Natural killer cell treated with Interleukin-12 subunit alpha and Interleukin-12 subunit beta and Interleukin-15 and Interleukin-18, amount 100 ng/mL, for 72 hours (primary cell): ENCODE measurements at regions not wholly inside any gene's neighbourhood (a gene's known extent, or its start where the extent isn't known, plus 50 kb on each side); places are given as distances from the start of the nearest gene placed in this dataset.
"Not testable (repeated sequence)": the region's sequence is repeated elsewhere in the genome, so short reads cannot be mapped to it uniquely, and the experiment has no call there.

Source experiments
- ATAC-seq, 2 donors: fragments of 150-1000 bp; cut with Tn5 transposase in 1 of 2; sonication (Bioruptor Pico), chemical (Tn5 transposase) in 1 of 2; 2 replicates each; pipeline ENCODE4 v1.10.0; 2021
- DNase-seq: peaks from one replicate; pipeline ENCODE4 v3.0.0; 2022; ENCODE audit warnings: low spot score
- H3K27ac Mint-ChIP-seq, 2 donors: 1 replicate in 1 of 2; 2 replicates in 1 of 2; pipeline ENCODE4 v1.8.0; 2022; ENCODE audit warnings: mixed read lengths in 2 of 2, mild to moderate bottlenecking in 1 of 2, moderate library complexity in 1 of 2
- H3K27me3 Mint-ChIP-seq, 2 donors: 1 replicate in 1 of 2; 2 replicates in 1 of 2; pipeline ENCODE4 v1.8.0; 2022; ENCODE audit warnings: mixed read lengths in 2 of 2
- H3K36me3 Mint-ChIP-seq: one replicate; pipeline ENCODE4 v1.8.0; 2022; ENCODE audit warnings: mixed read lengths
- H3K4me1 Mint-ChIP-seq, 2 donors: 1 replicate in 1 of 2; 2 replicates in 1 of 2; pipeline ENCODE4 v1.8.0; 2022; ENCODE audit warnings: low read depth in 2 of 2, mixed read lengths in 2 of 2, mild to moderate bottlenecking in 1 of 2
- H3K4me3 Mint-ChIP-seq: one replicate; pipeline ENCODE4 v1.8.0; 2022; ENCODE audit warnings: mixed read lengths
- H3K9me3 Mint-ChIP-seq: 2 replicates; pipeline ENCODE4 v1.8.0; 2022; ENCODE audit warnings: mixed read lengths

DNA sequence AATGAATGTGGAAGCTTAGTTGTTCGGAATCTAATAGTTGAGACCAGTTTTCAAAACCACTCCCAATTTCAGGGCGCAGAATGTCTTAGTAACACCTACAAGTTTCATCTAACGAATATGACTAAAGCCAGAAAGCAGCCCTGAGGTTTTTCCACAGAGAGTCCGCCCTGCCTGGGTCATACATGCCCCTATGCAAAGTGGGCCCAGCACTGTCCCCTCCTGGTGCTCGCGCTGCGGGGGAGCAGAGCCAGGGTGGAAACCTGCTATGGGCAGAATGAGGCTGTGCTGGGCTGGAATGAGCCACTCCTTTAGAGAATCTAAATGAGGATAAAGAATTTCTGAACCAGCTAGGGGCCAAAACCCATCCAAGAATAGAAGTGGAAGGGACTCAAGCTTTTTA is 334.0 kb downstream of the GOLGA6L6 start:
- H3K4me1 Mint-ChIP-seq, H3K27me3 Mint-ChIP-seq, H3K4me3 Mint-ChIP-seq, DNase-seq, ATAC-seq, H3K36me3 Mint-ChIP-seq, H3K9me3 Mint-ChIP-seq, H3K27ac Mint-ChIP-seq: not testable (repeated sequence)

DNA sequence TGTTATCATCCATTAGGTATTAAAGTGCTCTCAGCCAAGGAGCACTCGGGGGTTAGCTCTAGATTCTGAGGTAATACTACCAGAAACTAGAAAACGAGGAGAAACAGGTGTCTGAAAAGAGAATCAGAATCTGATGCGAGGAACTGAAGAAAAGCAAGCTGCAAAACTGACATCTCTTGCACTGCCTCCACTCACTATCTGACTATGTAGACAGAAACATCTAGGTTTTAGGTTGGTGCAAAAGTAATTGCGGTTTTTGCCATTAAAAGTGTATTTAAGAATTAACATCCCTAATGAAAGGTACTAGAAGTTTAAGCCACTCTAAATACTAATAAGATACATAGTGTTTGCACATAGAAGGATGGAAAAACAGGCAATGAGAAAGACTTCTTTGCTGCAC is 334.4 kb downstream of the GOLGA6L6 start:
- H3K9me3 Mint-ChIP-seq, H3K4me1 Mint-ChIP-seq, H3K27ac Mint-ChIP-seq, DNase-seq, H3K36me3 Mint-ChIP-seq, ATAC-seq, H3K4me3 Mint-ChIP-seq, H3K27me3 Mint-ChIP-seq: not testable (repeated sequence)

DNA sequence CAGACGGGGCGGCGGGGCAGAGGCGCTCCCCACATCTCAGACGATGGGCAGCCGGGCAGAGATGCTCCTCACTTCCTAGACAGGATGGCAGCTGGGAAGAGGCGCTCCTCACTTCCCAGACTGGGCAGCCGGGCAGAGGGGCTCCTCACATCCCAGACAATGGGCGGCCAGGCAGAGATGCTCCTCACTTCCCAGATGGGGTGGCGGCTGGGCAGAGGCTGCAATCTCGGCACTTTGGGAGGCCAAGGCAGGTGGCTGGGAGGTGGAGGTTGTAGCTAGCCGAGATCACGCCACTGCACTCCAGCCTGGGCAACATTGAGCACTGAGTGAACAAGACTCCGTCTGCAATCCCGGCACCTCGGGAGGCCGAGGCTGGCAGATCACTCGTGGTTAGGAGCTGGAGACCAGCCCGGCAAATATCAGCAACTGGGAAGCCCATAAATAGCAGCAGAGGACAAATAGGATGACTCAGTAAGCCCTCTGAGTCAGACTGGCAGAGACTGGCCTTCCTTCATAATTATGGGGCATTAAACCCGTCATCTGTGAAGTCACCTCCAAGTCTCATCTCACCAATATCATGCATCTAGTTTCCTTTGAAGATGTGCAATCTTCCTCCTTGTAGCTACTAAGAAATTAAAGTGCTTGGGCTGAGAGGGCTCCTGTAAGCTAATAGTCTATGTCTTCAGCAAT is 337.3 kb downstream of the GOLGA6L6 start:
- DNase-seq, H3K36me3 Mint-ChIP-seq, H3K9me3 Mint-ChIP-seq, H3K27ac Mint-ChIP-seq, ATAC-seq, H3K27me3 Mint-ChIP-seq, H3K4me3 Mint-ChIP-seq, H3K4me1 Mint-ChIP-seq: not testable (repeated sequence)

DNA sequence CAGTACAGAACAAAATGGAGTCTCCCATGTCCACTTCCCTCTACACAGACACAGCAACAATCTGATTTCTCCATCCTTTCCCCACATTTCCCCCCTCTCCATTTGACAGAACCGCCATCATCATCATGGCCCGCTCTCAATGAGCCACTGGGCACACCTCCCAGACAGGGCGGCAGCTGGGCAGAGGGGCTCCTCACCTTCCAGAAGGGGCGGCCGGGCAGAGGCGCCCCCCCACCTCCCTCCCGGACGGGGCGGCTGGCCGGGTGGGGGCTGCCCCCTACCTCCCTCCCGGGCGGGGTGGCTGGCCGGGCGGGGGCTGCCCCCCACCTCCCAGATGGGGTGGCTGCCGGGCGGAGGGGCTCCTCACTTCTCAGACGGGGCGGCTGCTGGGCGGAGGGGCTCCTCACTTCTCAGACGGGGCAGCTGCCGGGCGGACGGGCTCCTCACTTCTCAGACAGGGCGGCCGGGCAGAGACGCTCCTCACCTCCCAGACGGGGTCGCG is 337.9 kb downstream of the GOLGA6L6 start:
- H3K4me3 Mint-ChIP-seq, DNase-seq, H3K27ac Mint-ChIP-seq, H3K4me1 Mint-ChIP-seq, H3K36me3 Mint-ChIP-seq, H3K9me3 Mint-ChIP-seq, H3K27me3 Mint-ChIP-seq, ATAC-seq: not testable (repeated sequence)

DNA sequence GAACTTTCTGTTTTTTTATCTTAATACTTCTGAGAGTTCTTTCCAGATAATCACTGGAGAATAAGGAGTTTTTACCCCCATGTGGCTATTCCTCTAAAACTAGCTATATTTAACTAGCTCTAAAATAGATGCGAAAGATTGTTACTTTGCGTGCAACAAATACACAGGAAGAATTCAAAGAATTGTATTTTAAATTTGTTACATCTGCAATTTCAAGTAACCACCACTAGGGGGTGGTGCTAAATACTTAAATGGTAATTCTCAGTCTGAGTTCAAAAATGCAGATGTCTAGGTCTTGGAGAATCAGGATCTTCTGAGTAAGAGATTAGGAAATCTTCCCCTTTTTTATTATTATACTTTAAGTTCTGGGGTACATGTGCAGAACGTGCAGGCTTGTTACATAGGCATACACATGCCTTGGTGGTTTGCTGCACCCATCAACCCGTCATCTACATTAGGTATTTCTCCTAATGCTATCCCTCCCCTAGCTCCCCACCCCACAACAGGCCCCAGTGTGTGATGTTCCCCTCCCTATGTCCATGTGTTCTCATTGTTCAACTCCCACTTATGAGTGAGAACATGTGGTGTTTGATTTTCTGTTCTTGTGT is 346.9 kb downstream of the GOLGA6L6 start:
- H3K9me3 Mint-ChIP-seq, DNase-seq, H3K27ac Mint-ChIP-seq, H3K4me3 Mint-ChIP-seq, H3K4me1 Mint-ChIP-seq, H3K27me3 Mint-ChIP-seq, ATAC-seq, H3K36me3 Mint-ChIP-seq: not testable (repeated sequence)

DNA sequence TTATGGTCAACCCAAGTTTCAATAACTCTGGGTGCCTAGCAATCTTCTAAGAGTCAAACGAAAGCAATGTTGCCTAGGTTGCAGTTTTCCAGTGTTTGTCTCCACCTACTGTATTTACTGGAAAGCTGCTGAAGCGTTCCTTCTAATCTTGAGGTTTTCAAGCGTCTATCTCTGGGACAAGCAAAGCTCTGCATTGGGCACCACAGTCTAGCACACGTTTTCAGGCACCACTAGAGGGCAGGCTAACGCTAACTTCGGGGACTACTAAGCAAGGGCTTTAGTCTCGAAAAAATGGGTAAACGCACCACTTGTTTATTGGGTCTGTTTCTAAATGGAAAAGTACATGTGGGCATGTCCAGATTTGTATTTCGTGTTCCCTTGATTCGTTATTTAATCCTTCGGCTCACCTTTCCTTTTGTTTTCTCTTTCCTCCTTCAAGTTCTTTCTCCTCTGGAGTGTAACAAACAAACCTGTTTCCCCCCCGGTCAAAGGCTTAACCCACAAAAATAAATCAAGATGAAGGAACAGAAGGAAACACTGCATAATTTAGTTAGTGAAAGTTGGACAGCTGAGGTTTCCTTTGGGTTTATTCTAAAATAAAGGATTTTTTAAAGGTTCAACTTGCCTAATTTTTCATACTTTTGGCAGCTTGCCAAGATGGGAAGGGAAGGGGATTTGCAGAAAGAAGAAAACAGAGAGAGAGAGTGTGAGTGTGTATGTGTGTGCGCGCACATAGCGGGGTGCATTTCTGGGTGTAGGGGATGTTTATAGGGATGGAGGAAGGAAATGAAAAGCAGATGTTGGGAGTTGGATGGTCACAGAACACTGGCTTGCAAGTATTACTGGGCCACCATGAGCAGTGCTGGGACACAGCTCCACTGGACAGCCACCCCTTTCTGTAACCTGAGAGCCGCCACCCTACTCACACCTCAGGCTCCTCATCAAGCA is 348.3 kb downstream of the GOLGA6L6 start:
- H3K36me3 Mint-ChIP-seq, DNase-seq, H3K4me3 Mint-ChIP-seq, H3K4me1 Mint-ChIP-seq, H3K27me3 Mint-ChIP-seq, H3K27ac Mint-ChIP-seq, H3K9me3 Mint-ChIP-seq: not testable (repeated sequence)
- ATAC-seq = peak; percentile 84 to 87

DNA sequence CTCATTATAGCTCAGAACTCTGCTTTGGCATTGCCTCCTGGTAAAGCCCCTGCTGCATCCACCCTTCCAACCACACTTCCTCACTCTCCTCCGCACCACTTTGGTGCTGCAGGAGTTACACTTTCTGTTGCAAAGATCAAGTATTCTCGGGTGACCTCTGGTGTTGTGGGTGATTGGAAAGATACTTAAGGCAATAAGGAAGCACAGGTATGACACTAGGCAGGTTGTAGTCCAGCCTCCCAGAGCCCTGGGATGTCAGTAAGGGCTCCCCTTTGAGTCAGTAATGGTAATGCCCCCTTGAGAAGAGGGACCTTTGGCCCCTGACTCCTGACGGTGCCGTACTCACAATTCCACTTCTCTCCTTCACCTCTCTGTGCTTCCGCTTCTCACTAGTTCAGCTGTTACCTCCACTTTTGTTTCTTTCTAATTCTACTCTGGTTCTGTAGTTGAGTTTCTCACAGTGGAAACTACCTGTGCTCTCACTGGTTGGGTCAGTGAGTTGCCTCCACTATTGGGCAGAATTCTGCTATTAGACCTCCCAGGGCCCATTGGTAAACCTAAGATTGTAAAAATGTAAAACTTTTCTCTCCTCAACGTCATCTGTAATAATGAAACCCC is 350.0 kb downstream of the GOLGA6L6 start:
- H3K27ac Mint-ChIP-seq, H3K27me3 Mint-ChIP-seq, ATAC-seq, H3K4me3 Mint-ChIP-seq, H3K4me1 Mint-ChIP-seq, H3K9me3 Mint-ChIP-seq, DNase-seq, H3K36me3 Mint-ChIP-seq: not testable (repeated sequence)

DNA sequence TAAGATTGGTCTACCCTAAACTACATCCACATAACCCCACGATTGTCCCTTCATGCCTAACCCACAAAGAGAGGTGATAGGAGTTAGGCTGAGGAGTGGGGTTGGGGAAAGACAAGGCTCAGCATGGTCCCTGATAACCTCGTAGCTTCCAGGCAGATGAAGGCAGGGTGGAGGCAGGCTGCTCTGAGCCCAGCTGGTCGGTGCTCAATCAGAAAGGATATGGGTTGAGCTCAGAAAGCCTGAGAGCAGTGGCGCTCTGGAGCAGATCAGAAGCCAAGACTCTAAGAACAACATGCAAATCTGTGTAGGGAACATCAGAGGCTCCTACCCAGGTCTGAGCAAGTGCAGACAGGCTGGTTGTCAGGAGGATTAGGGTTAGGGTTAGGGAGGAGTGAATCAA is 353.0 kb downstream of the GOLGA6L6 start:
- H3K27ac Mint-ChIP-seq, H3K4me3 Mint-ChIP-seq, H3K4me1 Mint-ChIP-seq, H3K9me3 Mint-ChIP-seq, DNase-seq, H3K27me3 Mint-ChIP-seq, H3K36me3 Mint-ChIP-seq: not testable (repeated sequence)
- ATAC-seq = peak; percentile 22 to 32

DNA sequence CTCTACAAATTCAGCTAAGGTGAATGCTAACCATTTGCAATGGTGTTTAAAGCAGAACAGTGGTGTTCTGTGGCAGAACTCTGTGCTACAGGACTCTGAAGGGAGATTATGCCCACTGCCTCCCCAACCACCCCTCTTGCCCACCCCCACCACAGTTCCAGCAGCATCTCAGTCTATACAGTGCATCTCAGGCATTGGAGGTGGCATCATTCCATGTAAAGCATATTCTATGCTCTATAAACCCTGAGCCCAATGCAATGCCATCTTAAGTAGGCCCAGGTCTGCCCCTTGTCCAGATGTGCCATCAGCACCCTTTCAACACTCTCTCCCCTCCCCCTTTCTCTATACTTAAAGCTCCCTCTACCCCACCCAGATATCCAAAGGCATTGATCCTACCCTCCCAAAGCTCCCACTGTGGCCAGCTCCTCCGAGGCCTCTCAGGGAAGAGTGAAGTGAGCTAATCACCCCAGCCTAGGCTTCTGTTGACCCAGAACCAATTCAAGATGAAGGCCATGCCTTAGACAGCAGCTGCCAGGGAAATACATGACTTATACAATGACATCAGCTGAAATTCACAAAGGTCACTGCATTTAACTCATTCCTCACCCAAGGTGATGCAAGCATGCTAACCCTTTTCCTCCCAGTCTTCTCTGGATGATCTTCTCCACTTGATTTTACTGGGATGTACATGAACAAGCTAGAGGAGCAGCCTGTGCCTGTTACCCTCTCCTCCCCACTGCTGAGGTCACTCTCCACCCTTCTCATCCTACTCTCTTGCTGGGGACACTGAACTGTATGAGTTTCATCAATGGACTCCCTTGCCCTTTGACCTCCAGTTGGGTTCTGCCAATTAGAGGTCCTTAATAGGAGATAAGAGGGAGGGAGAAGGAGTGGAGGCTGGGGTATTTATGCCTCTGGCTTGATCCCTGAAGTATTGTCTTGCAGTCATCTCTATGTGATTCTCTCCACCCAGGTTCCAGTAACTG is 353.9 kb downstream of the GOLGA6L6 start:
- H3K9me3 Mint-ChIP-seq, H3K4me3 Mint-ChIP-seq, DNase-seq, H3K27ac Mint-ChIP-seq, H3K4me1 Mint-ChIP-seq, H3K36me3 Mint-ChIP-seq, H3K27me3 Mint-ChIP-seq: not testable (repeated sequence)
- peak; percentile 52 to 54 for ATAC-seq

DNA sequence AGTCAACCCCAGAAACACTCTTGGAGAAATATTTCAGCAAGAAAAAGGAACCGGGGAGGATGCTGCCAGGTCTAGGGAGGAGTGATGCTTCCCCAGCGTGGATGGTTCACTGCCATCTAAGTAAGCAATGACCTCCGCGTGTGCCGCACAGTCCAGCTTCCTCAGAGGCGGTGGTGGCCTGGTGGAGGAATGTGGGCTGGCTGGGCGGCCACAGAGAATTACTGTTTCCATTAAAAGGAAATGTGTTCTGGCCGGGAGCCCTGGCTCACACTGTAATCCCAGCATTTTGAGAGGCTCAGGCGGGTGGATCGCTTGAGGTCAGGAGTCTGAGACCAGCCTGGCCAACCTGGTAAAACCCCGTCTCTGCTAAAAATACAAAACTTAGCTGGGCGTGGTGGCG is 356.7 kb downstream of the GOLGA6L6 start:
- not testable (repeated sequence) for H3K9me3 Mint-ChIP-seq, H3K27ac Mint-ChIP-seq, H3K27me3 Mint-ChIP-seq, ATAC-seq, H3K36me3 Mint-ChIP-seq, H3K4me1 Mint-ChIP-seq, H3K4me3 Mint-ChIP-seq, DNase-seq

DNA sequence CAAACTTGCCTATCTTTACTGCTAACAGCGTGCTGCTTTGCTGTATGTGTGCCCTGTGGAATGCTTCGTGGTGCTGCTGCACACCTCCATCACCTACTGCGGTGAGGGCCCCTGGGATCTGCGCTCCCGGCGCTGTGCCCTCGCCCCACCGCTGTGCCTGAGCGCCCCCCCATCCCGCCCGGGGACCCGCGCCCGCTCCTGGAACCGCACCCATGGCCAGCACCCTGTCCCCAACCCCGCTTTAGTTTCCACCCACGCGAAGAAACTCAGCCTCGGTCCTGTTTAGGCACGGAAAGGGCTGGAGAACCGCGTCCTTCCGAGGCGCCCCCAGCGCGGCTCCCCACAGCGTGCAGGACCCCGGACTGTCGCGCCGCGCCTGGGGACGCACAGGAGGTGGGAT is 373.4 kb downstream of the GOLGA6L6 start:
- not testable (repeated sequence) for H3K9me3 Mint-ChIP-seq, H3K27ac Mint-ChIP-seq, H3K27me3 Mint-ChIP-seq, H3K4me1 Mint-ChIP-seq, H3K4me3 Mint-ChIP-seq, ATAC-seq, H3K36me3 Mint-ChIP-seq, DNase-seq

DNA sequence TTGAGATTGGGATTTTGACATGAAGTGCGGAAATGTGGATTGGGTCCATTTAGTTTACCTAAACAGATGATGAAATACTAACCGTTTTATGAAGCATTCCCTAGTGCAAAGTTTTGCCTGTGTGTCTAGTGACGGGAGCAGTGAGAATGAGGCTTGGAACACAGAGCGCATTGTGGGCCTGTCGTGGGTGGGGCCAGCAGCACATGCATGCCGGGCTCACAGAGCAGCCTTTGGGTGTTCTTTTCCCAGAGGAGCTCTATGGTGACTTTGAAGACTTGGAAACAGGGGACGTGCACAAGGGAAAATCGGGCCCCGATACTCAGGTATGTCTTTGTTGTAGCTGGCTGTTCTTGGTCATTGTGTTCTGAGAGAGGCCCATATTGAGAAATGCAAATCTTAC is 388.1 kb downstream of the GOLGA6L6 start:
- not testable (repeated sequence) for H3K9me3 Mint-ChIP-seq, ATAC-seq, H3K36me3 Mint-ChIP-seq

DNA sequence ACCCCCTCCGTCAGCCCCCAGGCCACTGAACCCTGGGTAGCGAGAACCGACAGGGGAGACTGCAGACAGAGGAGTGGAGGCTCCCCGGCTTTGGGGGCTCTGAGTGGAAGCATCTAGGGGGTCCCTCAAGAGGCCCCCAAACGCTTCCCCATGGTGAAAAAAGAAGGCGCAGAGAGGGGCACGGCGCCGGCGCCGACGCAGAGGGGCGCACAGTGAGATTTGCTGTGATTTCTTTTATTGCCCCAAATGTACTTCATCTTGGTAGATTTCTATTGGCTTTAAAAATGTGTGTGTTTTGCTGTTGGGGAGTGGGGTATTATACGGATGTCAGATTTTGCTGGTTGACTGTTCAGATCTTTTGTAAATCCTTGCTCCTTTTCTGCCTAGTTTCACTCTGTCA is 392.9 kb downstream of the GOLGA6L6 start:
- H3K4me3 Mint-ChIP-seq, H3K9me3 Mint-ChIP-seq, H3K27me3 Mint-ChIP-seq, DNase-seq, ATAC-seq, H3K36me3 Mint-ChIP-seq, H3K4me1 Mint-ChIP-seq, H3K27ac Mint-ChIP-seq: not testable (repeated sequence)

More for the DNA sequence above, 388.1 kb downstream of the GOLGA6L6 start:
- H3K27me3 Mint-ChIP-seq, DNase-seq, H3K4me1 Mint-ChIP-seq, H3K27ac Mint-ChIP-seq, H3K4me3 Mint-ChIP-seq: not testable (repeated sequence)
